ENCODE measurements at regions not wholly inside any gene's neighbourhood (a gene's known extent, or its start where the extent isn't known, plus 50 kb on each side); places are given as distances from the start of the nearest gene placed in this dataset.
A peak's percentile ranks its signal among the peaks of the same experiment; 100 is the strongest.

GRCh38 chr5:82641331-82642003, 363.3 kb upstream of the RPS23 start (continued):
- no peak for TF ChIP-seq SRSF3 (IDR thresholded peaks at IDR 0.05; ENCODE audit: insufficient read depth, low read length)
- peak; percentile 39; the same call in 1 of the 2 replicates for TF ChIP-seq DEAF1 (CRISPR knock-in tag; IDR thresholded peaks at IDR 0.05)
- TF ChIP-seq ZNF12 (CRISPR knock-in tag; IDR thresholded peaks at IDR 0.05) = no peak
- no peak for TF ChIP-seq SMARCA5 (IDR thresholded peaks at IDR 0.05)
- no peak for TF ChIP-seq ELF1 (tag; IDR thresholded peaks at IDR 0.05)
- TF ChIP-seq KLF1 (tag; IDR thresholded peaks at IDR 0.05) = no peak

GRCh38 chr5:82640916-82641315, 362.8 kb upstream of the RPS23 start:
- no peak overlapping the region for H3K9ac ChIP-seq (ENCODE audit: insufficient read depth in 1 of 2, low read depth in 2 of 2, low read length in 2 of 2)
- WGBS (ENCODE audit: insufficient coverage, low coverage, missing lambda C conversion rate) = 6% methylated on average over 3 of the region's 3 CpGs
- no peak for TF ChIP-seq ELF1 (tag; IDR thresholded peaks at IDR 0.05)
- no peak for TF ChIP-seq NCOA1 (IDR thresholded peaks at IDR 0.05; ENCODE audit: low read depth)
- no peak for TF ChIP-seq SMAD2 (IDR thresholded peaks at IDR 0.05; ENCODE audit: low read depth, low read length)
- no peak for TF ChIP-seq MTF1 (CRISPR knock-in tag; IDR thresholded peaks at IDR 0.05; ENCODE audit: borderline replicate concordance)
- H3K36me3 ChIP-seq (ENCODE audit: control insufficient read depth, insufficient read depth, low read length) = no peaks in the 10 kb centered on the region
- H3K9me1 ChIP-seq (ENCODE audit: control insufficient read depth, insufficient read depth, low read length) = no peaks in the 10 kb centered on the region
- in situ Hi-C loops (cut with MboI) = loop anchor here (25.0 kb wide), 1 partner anchor 279 kb away; no protein-coding TSS in a partner anchor
- no peaks in the 10 kb centered on the region for H4K20me1 ChIP-seq (replicated peaks; ENCODE audit: control insufficient read depth, insufficient read depth, low read length)
- DNase-seq (ENCODE audit: extremely low read depth in 1 of 4, low spot score in 3 of 4) (no peak), FAIRE-seq (no peak), ATAC-seq (0 out of 3 replicates have a peak, but pooled peaks have one; percentile 32)
- no TSS peak for BruUV-seq (replicated peaks)
- no peaks in the 10 kb centered on the region for H3K9me3 ChIP-seq (replicated peaks; ENCODE audit: control insufficient read depth, insufficient read depth, low read depth, low read length)
- ChIA-PET CTCF (ENCODE audit: low intra/inter-chr PET ratio) (no interaction called here), POLR2A (no interaction called here)
- intact Hi-C loops (cut with micrococcal nuclease) = loop anchor here (2.0 to 10.0 kb wide), 5 partner anchors 154 to 924 kb away; partner anchors contain the start of gene VCAN
- no peaks in the 10 kb centered on the region for H3K27me3 ChIP-seq (ENCODE audit: control insufficient read depth in 2 of 2, insufficient read depth in 2 of 2, low read length in 2 of 2)
- H2AFZ ChIP-seq (ENCODE audit: low read depth, low read length) = no peak overlapping the region
- H3K79me2 ChIP-seq (ENCODE audit: control insufficient read depth, insufficient read depth, low read length) = no peaks in the 10 kb centered on the region
- no peaks in the 10 kb centered on the region for H3K4me1 ChIP-seq (replicated peaks in 1 of 2; ENCODE audit: control insufficient read depth in 2 of 2, insufficient read depth in 2 of 2, low read length in 2 of 2)
- H3K27ac ChIP-seq (ENCODE audit: extremely low read depth, low read depth, low read length) = no peak overlapping the region
- no peak overlapping the region for H3K4me3 ChIP-seq
- H3K4me2 ChIP-seq (ENCODE audit: insufficient read depth, low read length) = no peak overlapping the region
